Memory B cell (primary cell): ENCODE measurements at regions not wholly inside any gene's neighbourhood (a gene's known extent, or its start where the extent isn't known, plus 50 kb on each side); places are given as distances from the start of the nearest gene placed in this dataset.
A peak's percentile ranks its signal among the peaks of the same experiment; 100 is the strongest.

Experiments used
- ATAC-seq: fragments of 150-1000 bp; cut with Tn5 transposase; 2 replicates; pipeline ENCODE4 v1.10.0; 2021; ENCODE audit warnings: low read depth, mild to moderate bottlenecking, moderate library complexity
- DNase-seq, 2 donors: peaks; one replicate each; pipeline ENCODE4 v3.0.0; 2022; ENCODE audit warnings: low spot score in 2 of 2
- H3K27ac Mint-ChIP-seq: one replicate; pipeline ENCODE4 v1.8.0; 2022; ENCODE audit warnings: mild to moderate bottlenecking, moderate library complexity, mixed read lengths
- H3K27me3 Mint-ChIP-seq: one replicate; pipeline ENCODE4 v1.8.0; 2022; ENCODE audit warnings: mixed read lengths
- H3K36me3 Mint-ChIP-seq: one replicate; pipeline ENCODE4 v1.8.0; 2022; ENCODE audit warnings: mild to moderate bottlenecking, mixed read lengths
- H3K4me1 Mint-ChIP-seq: one replicate; pipeline ENCODE4 v1.8.0; 2022; ENCODE audit warnings: mixed read lengths
- H3K4me3 Mint-ChIP-seq: one replicate; pipeline ENCODE4 v1.8.0; 2022; ENCODE audit warnings: mild to moderate bottlenecking, moderate library complexity, mixed read lengths
- H3K9me3 Mint-ChIP-seq: one replicate; pipeline ENCODE4 v1.8.0; 2022; ENCODE audit warnings: mixed read lengths

- H3K4me1 Mint-ChIP-seq = no peaks in the 10 kb centered on the region
Measured at GRCh38 chr2:105464325-105464724, 65.5 kb upstream of the FHL2 start.

GRCh38 chr2:105460048-105460732, 61.3 kb upstream of the FHL2 start:
- H3K9me3 Mint-ChIP-seq = no peaks in the 10 kb centered on the region
- no peak for ATAC-seq

More at GRCh38 chr2:105464325-105464724, 65.5 kb upstream of the FHL2 start:
- Mint-ChIP-seq H3K36me3 (no peaks in the 10 kb centered on the region), H3K27ac (no peak overlapping the region), H3K27me3 (peaks cover 6% of the 10 kb centered on the region), H3K9me3 (no peaks in the 10 kb centered on the region), H3K4me3 (no peak overlapping the region)
- ATAC-seq (no peak), DNase-seq (no peak)

GRCh38 chr2:105458076-105458475, 59.2 kb upstream of the FHL2 start:
- Mint-ChIP-seq H3K9me3 (no peaks in the 10 kb centered on the region), H3K36me3 (no peaks in the 10 kb centered on the region), H3K4me3 (no peak overlapping the region), H3K4me1 (no peaks in the 10 kb centered on the region), H3K27me3 (peaks cover 4% of the 10 kb centered on the region), H3K27ac (no peak overlapping the region)
- ATAC-seq (no peak), DNase-seq (no peak)

More at GRCh38 chr2:105460048-105460732, 61.3 kb upstream of the FHL2 start:
- H3K4me3 Mint-ChIP-seq = no peak overlapping the region
- peaks cover 2% of the 10 kb centered on the region for H3K27me3 Mint-ChIP-seq
- H3K36me3 Mint-ChIP-seq = no peaks in the 10 kb centered on the region
- H3K27ac Mint-ChIP-seq = no peak overlapping the region
- no peaks in the 10 kb centered on the region for H3K4me1 Mint-ChIP-seq
- no peak for DNase-seq

GRCh38 chr2:105455488-105456003, 56.7 kb upstream of the FHL2 start:
- no peak for DNase-seq
- no peak overlapping the region for H3K4me3 Mint-ChIP-seq
- no peaks in the 10 kb centered on the region for H3K36me3 Mint-ChIP-seq
- H3K27me3 Mint-ChIP-seq = peaks cover 4% of the 10 kb centered on the region
- H3K4me1 Mint-ChIP-seq = no peaks in the 10 kb centered on the region
- no peak for ATAC-seq
- H3K9me3 Mint-ChIP-seq = no peaks in the 10 kb centered on the region
- no peak overlapping the region for H3K27ac Mint-ChIP-seq

- no peak overlapping the region for H3K27ac Mint-ChIP-seq
- peaks cover 4% of the 10 kb centered on the region for H3K27me3 Mint-ChIP-seq
- no peaks in the 10 kb centered on the region for H3K9me3 Mint-ChIP-seq
- H3K4me3 Mint-ChIP-seq = no peak overlapping the region
- no peaks in the 10 kb centered on the region for H3K36me3 Mint-ChIP-seq
- H3K4me1 Mint-ChIP-seq = no peaks in the 10 kb centered on the region
- DNase-seq = peak in 1 of 2 donors; percentile 5
- ATAC-seq = peak; percentile 44
Measured at GRCh38 chr2:105454801-105455485, 56.1 kb upstream of the FHL2 start.

DNA sequence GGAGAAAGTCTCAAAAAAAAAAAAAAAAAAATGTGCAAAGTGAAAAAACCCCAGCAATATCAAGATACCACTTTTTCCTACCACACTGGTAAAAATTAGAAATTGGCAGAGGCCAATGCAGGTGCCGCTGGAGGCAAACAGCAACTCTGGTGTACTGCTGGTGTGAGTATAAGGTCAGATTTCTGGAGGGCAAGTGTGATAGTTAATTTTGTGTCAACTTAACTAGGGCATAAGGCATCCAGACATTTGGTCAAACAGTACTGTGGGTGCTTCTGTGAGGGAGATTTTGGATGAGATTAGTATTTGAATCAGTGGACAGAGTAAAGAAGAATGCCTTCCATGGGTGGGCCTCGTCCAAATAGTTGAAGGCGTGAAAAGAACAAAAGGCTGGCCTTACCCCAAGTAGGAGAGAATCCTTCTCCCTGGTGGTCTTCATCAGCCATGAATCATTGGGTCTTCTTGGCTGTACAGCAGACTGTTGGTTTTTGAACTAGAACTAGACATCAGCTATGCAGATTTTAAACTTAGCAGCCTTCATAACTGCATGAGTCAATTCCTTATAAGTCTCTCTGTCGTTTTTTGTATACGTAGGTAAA, 52.8 kb upstream of the FHL2 start:
- Mint-ChIP-seq H3K4me3 (no peak overlapping the region), H3K4me1 (no peaks in the 10 kb centered on the region), H3K27ac (no peak overlapping the region), H3K27me3 (peaks cover 8% of the 10 kb centered on the region), H3K9me3 (no peaks in the 10 kb centered on the region), H3K36me3 (no peaks in the 10 kb centered on the region)
- DNase-seq (no peak), ATAC-seq (no peak)

- no peak overlapping the region for H3K4me3 Mint-ChIP-seq
- DNase-seq = no peak
- no peaks in the 10 kb centered on the region for H3K9me3 Mint-ChIP-seq
- peaks cover 10% of the 10 kb centered on the region for H3K27me3 Mint-ChIP-seq
- H3K4me1 Mint-ChIP-seq = no peaks in the 10 kb centered on the region
- H3K36me3 Mint-ChIP-seq = no peaks in the 10 kb centered on the region
- H3K27ac Mint-ChIP-seq = no peak overlapping the region
- ATAC-seq = no peak
Measured at GRCh38 chr2:105450471-105450870, 51.6 kb upstream of the FHL2 start.

- no peak overlapping the region for H3K27ac Mint-ChIP-seq
- ATAC-seq = no peak
- no peak for DNase-seq
- H3K4me3 Mint-ChIP-seq = no peak overlapping the region
- no peaks in the 10 kb centered on the region for H3K36me3 Mint-ChIP-seq
- H3K9me3 Mint-ChIP-seq = no peaks in the 10 kb centered on the region
- no peaks in the 10 kb centered on the region for H3K4me1 Mint-ChIP-seq
- H3K27me3 Mint-ChIP-seq = peaks cover 10% of the 10 kb centered on the region
Measured at GRCh38 chr2:105449076-105449475, 50.2 kb upstream of the FHL2 start.
